Peyer's patch (tissue), 4 donors: ENCODE measurements at regions not wholly inside any gene's neighbourhood (a gene's known extent, or its start where the extent isn't known, plus 50 kb on each side); places are given as distances from the start of the nearest gene placed in this dataset.
"Not testable (repeated sequence)": the region's sequence is repeated elsewhere in the genome, so short reads cannot be mapped to it uniquely, and the experiment has no call there.

Experiments used
- DNase-seq, 3 donors: peaks; one replicate each; pipeline ENCODE4 v3.0.0-alpha.2; 2017 to 2019
- H3K27ac ChIP-seq, 4 donors: fragments of 200-600 bp; sonication (generic); one replicate each; pipeline ENCODE4 v1.5.1; 2016 to 2019
- H3K27me3 ChIP-seq, 2 donors: fragments of 200-600 bp; sonication (generic); one replicate each; pipeline ENCODE4 v1.5.1; 2019
- H3K36me3 ChIP-seq, 3 donors: fragments of 200-600 bp; sonication (generic); one replicate each; pipeline ENCODE4 v1.5.1; 2016 to 2019
- H3K4me1 ChIP-seq, 4 donors: fragments of 200-600 bp; sonication (generic); one replicate each; pipeline ENCODE4 v1.5.1; 2016 to 2019
- H3K4me3 ChIP-seq, 4 donors: fragments of 200-600 bp; sonication (generic); 1 replicate in 3 of 4; 2 replicates in 1 of 4; pipeline ENCODE4 v1.5.1; 2016 to 2019; ENCODE audit warnings: mild to moderate bottlenecking in 1 of 4
- H3K9me3 ChIP-seq, 4 donors: fragments of 200-600 bp; sonication (generic); one replicate each; pipeline ENCODE4 v1.5.1; 2016 to 2019; ENCODE audit warnings: mild to moderate bottlenecking in 1 of 4
- POLR2A ChIP-seq, 2 donors: fragments of 450-650 bp; IDR thresholded peaks; one replicate each; pipeline ENCODE4 v1.5.1; 2017; ENCODE audit warnings: antibody characterized with exemption in 2 of 2, mild to moderate bottlenecking in 2 of 2, moderate library complexity in 2 of 2
- TF ChIP-seq, protein P1 (sequence below), 6 experiments: fragments of 450-650 bp in 4 of 6; fragments of 200-600 bp in 2 of 6; sonication (generic) in 1 of 6; IDR thresholded peaks; one replicate each; pipeline ENCODE4 v1.5.1; 2017 to 2019; ENCODE audit warnings: antibody characterized with exemption in 6 of 6, mild to moderate bottlenecking in 3 of 6, moderate library complexity in 1 of 6

- Histone ChIP-seq H3K27me3 (no peaks in the 10 kb centered on the region), H3K9me3 (peaks cover 0 to 2% (median 0%) of the 10 kb centered on the region in 4 donors), H3K36me3 (no peaks in the 10 kb centered on the region), H3K4me3 (no peak overlapping the region), H3K4me1 (no peaks in the 10 kb centered on the region), H3K27ac (no peak overlapping the region)
- no peak for TF ChIP-seq POLR2A (IDR thresholded peaks at IDR 0.05)
- TF ChIP-seq, protein P1, sequence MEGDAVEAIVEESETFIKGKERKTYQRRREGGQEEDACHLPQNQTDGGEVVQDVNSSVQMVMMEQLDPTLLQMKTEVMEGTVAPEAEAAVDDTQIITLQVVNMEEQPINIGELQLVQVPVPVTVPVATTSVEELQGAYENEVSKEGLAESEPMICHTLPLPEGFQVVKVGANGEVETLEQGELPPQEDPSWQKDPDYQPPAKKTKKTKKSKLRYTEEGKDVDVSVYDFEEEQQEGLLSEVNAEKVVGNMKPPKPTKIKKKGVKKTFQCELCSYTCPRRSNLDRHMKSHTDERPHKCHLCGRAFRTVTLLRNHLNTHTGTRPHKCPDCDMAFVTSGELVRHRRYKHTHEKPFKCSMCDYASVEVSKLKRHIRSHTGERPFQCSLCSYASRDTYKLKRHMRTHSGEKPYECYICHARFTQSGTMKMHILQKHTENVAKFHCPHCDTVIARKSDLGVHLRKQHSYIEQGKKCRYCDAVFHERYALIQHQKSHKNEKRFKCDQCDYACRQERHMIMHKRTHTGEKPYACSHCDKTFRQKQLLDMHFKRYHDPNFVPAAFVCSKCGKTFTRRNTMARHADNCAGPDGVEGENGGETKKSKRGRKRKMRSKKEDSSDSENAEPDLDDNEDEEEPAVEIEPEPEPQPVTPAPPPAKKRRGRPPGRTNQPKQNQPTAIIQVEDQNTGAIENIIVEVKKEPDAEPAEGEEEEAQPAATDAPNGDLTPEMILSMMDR (IDR thresholded peaks at IDR 0.05) = no peak
- DNase-seq = no peak
Measured at GRCh38 chr12:47438175-47438574, 267.7 kb downstream of the RPAP3 start.

DNA sequence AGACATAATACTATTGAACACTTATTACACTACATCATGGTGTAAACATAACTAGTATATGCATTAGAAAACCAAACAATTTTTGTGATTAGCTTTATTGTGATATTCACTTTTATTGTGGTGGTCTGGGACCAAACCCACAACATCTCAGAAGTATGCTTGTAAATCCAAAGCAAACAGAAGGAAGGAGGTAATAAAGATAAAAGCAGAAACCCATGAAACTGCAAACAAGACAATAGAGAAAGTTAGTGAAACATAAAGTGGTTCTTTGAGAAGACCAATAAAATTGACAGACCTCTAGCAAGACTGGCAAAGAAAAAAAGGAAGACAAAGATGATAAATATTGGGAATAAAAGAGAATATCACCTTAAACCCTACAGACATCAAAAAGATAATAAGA lies 268.3 kb downstream of the RPAP3 start:
- Histone ChIP-seq H3K4me3 (no peak overlapping the region), H3K36me3 (no peaks in the 10 kb centered on the region), H3K27me3 (no peaks in the 10 kb centered on the region), H3K9me3 (no peaks in the 10 kb centered on the region), H3K27ac (no peak overlapping the region), H3K4me1 (no peaks in the 10 kb centered on the region)
- no peak for DNase-seq
- TF ChIP-seq, protein P1 (IDR thresholded peaks at IDR 0.05) = no peak
- no peak for TF ChIP-seq POLR2A (IDR thresholded peaks at IDR 0.05)

DNA sequence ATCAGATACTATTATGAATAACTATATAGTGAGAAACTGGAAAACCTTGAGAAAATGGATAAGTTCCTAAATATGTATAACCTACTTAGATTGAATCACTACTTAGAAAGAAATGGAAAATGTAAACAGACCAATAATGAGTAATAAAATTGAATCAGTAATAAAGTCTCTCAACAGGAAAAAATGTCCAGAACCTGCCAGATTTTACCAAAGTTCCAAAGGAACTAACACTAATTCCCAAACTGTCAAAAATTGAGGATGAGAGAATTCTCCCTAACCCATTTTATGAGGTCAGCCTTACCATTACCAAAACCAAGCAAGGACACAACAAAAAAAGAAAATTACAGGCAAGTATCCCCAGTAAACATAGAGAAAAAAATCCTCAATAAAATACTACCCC lies 272.0 kb downstream of the RPAP3 start:
- no peaks in the 10 kb centered on the region for H3K27me3 ChIP-seq
- TF ChIP-seq, protein P1 (IDR thresholded peaks at IDR 0.05) = no peak
- H3K9me3 ChIP-seq = no peaks in the 10 kb centered on the region
- H3K4me1 ChIP-seq = no peaks in the 10 kb centered on the region
- H3K4me3 ChIP-seq = no peak overlapping the region
- H3K36me3 ChIP-seq = no peaks in the 10 kb centered on the region
- no peak for DNase-seq
- H3K27ac ChIP-seq = no peak overlapping the region

- not testable (repeated sequence) for H3K27me3 ChIP-seq, DNase-seq, H3K4me1 ChIP-seq
Measured at GRCh38 chr12:47426678-47427309, 279.0 kb downstream of the RPAP3 start.

DNA sequence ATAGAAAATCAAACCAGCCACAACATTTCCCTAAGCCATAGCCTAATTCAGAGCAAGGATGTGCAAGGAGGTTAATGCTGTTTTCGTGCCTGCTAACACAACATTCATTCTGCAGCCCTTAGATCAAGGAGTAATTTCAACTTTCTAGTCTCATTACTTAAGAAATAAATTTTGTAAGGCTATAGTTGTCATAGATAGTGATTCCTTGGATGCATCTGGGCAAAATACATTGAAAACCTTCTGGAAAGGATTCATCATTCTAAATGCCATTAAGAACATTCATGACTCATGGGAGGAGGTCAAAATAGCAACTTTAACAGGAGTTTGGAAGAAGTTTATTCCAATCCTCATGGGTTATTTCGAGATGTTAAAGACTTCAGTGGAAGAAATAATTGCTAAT lies 283.2 kb downstream of the RPAP3 start:
- no peaks in the 10 kb centered on the region for H3K36me3 ChIP-seq
- H3K4me1 ChIP-seq = no peaks in the 10 kb centered on the region
- DNase-seq = no peak
- no peak overlapping the region for H3K4me3 ChIP-seq
- H3K27me3 ChIP-seq = no peaks in the 10 kb centered on the region
- no peak overlapping the region for H3K27ac ChIP-seq
- TF ChIP-seq, protein P1 (IDR thresholded peaks at IDR 0.05) = no peak
- TF ChIP-seq POLR2A (IDR thresholded peaks at IDR 0.05) = no peak
- no peaks in the 10 kb centered on the region for H3K9me3 ChIP-seq

More at GRCh38 chr12:47426678-47427309, 279.0 kb downstream of the RPAP3 start:
- not testable (repeated sequence) for H3K4me3 ChIP-seq, H3K36me3 ChIP-seq, H3K9me3 ChIP-seq, H3K27ac ChIP-seq

DNA sequence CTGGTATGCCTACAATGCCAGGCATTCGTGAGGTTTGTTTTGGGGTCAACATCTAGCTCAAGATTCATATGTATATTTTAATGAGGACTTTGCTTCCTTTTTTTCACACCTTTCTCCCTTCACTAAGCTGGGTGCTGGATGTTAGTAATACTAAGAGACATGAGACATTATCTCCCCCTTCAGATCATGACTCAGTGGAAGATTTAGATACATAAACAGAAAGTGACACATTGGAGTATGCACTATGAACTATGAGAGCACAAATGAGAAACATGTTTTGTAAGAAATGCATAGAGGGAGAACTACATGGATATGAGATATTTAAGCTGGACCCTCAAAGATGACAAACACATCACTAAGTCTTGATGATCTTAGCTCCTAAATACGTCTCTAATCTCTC lies 286.3 kb downstream of the RPAP3 start:
- H3K27ac ChIP-seq = no peak overlapping the region
- H3K36me3 ChIP-seq = no peaks in the 10 kb centered on the region
- H3K27me3 ChIP-seq = no peaks in the 10 kb centered on the region
- TF ChIP-seq, protein P1 (IDR thresholded peaks at IDR 0.05) = no peak
- TF ChIP-seq POLR2A (IDR thresholded peaks at IDR 0.05) = no peak
- H3K9me3 ChIP-seq = no peaks in the 10 kb centered on the region
- no peaks in the 10 kb centered on the region for H3K4me1 ChIP-seq
- DNase-seq = no peak
- H3K4me3 ChIP-seq = no peak overlapping the region
